ENCODE measurements at regions not wholly inside any gene's neighbourhood (a gene's known extent, or its start where the extent isn't known, plus 50 kb on each side); places are given as distances from the start of the nearest gene placed in this dataset.
"Not testable (repeated sequence)": the region's sequence is repeated elsewhere in the genome, so short reads cannot be mapped to it uniquely, and the experiment has no call there.

- DNase-seq (ENCODE audit: low spot score) = no peak
Measured at GRCh38 chr5:125476901-125477585, 730.6 kb upstream of the ZNF608 start.

GRCh38 chr5:125477586-125477975 lies 731.1 kb upstream of the ZNF608 start:
- no peak for DNase-seq (ENCODE audit: low spot score)

- no peak for DNase-seq (ENCODE audit: low spot score)
Measured at GRCh38 chr5:125478599-125478998, 732.2 kb upstream of the ZNF608 start.

GRCh38 chr5:125480911-125481310 lies 734.5 kb upstream of the ZNF608 start:
- no peak for DNase-seq (ENCODE audit: low spot score)

- DNase-seq (ENCODE audit: low spot score) = no peak
Measured at GRCh38 chr5:125481506-125482465, 735.3 kb upstream of the ZNF608 start.

- DNase-seq (ENCODE audit: low spot score) = no peak
Measured at GRCh38 chr5:125483609-125484008, 737.2 kb upstream of the ZNF608 start.

- DNase-seq (ENCODE audit: low spot score) = no peak
Measured at GRCh38 chr5:125484272-125484741, 737.9 kb upstream of the ZNF608 start.

GRCh38 chr5:125484742-125485641 lies 738.6 kb upstream of the ZNF608 start:
- DNase-seq (ENCODE audit: low spot score) = no peak

GRCh38 chr5:125485771-125486170 lies 739.3 kb upstream of the ZNF608 start:
- DNase-seq (ENCODE audit: low spot score) = no peak

- DNase-seq (ENCODE audit: low spot score) = no peak
Measured at GRCh38 chr5:125486634-125487033, 740.2 kb upstream of the ZNF608 start.

- no peak for DNase-seq (ENCODE audit: low spot score)
Measured at GRCh38 chr5:125487231-125487630, 740.8 kb upstream of the ZNF608 start.

- not testable (repeated sequence) for DNase-seq (ENCODE audit: low spot score)
Measured at GRCh38 chr5:125487652-125488051, 741.2 kb upstream of the ZNF608 start.

- no peak for DNase-seq (ENCODE audit: low spot score)
Measured at GRCh38 chr5:125489146-125489545, 742.7 kb upstream of the ZNF608 start.

GRCh38 chr5:125491986-125492492 lies 745.6 kb upstream of the ZNF608 start:
- no peak for DNase-seq (ENCODE audit: low spot score)

- no peak for DNase-seq (ENCODE audit: low spot score)
Measured at GRCh38 chr5:125492977-125493376, 746.5 kb upstream of the ZNF608 start.

- DNase-seq (ENCODE audit: low spot score) = no peak
Measured at GRCh38 chr5:125496393-125496792, 750.0 kb upstream of the ZNF608 start.

GRCh38 chr5:125497651-125498050 lies 751.2 kb upstream of the ZNF608 start:
- no peak for DNase-seq (ENCODE audit: low spot score)

- DNase-seq (ENCODE audit: low spot score) = no peak
Measured at GRCh38 chr5:125499636-125500332, 753.3 kb upstream of the ZNF608 start.

GRCh38 chr5:125501396-125501795 lies 755.0 kb upstream of the ZNF608 start:
- DNase-seq (ENCODE audit: low spot score) = no peak

- DNase-seq (ENCODE audit: low spot score) = no peak
Measured at GRCh38 chr5:125503946-125504345, 757.5 kb upstream of the ZNF608 start.

- DNase-seq (ENCODE audit: low spot score) = no peak
Measured at GRCh38 chr5:125505115-125505514, 758.7 kb upstream of the ZNF608 start.
